ENCODE measurements at regions not wholly inside any gene's neighbourhood (a gene's known extent, or its start where the extent isn't known, plus 50 kb on each side); places are given as distances from the start of the nearest gene placed in this dataset.

- TF ChIP-seq CTCF (IDR thresholded peaks at IDR 0.05; ENCODE audit: low read depth, low read length, missing input control) (no peak), ATF3 (IDR thresholded peaks at IDR 0.05) (no peak), JUND (IDR thresholded peaks at IDR 0.05) (no peak), HNF4A (conservative IDR thresholded peaks at IDR 0.05) (no peak), YY1 (IDR thresholded peaks at IDR 0.05) (no peak), RAD21 (IDR thresholded peaks at IDR 0.05) (no peak), FOXA1 (IDR thresholded peaks at IDR 0.05) (no peak), EGR1 (IDR thresholded peaks at IDR 0.05; ENCODE audit: low read depth in 2 of 2) (no peak), TAF1 (conservative IDR thresholded peaks at IDR 0.05) (no peak)
- TF ChIP-seq, protein P1, sequence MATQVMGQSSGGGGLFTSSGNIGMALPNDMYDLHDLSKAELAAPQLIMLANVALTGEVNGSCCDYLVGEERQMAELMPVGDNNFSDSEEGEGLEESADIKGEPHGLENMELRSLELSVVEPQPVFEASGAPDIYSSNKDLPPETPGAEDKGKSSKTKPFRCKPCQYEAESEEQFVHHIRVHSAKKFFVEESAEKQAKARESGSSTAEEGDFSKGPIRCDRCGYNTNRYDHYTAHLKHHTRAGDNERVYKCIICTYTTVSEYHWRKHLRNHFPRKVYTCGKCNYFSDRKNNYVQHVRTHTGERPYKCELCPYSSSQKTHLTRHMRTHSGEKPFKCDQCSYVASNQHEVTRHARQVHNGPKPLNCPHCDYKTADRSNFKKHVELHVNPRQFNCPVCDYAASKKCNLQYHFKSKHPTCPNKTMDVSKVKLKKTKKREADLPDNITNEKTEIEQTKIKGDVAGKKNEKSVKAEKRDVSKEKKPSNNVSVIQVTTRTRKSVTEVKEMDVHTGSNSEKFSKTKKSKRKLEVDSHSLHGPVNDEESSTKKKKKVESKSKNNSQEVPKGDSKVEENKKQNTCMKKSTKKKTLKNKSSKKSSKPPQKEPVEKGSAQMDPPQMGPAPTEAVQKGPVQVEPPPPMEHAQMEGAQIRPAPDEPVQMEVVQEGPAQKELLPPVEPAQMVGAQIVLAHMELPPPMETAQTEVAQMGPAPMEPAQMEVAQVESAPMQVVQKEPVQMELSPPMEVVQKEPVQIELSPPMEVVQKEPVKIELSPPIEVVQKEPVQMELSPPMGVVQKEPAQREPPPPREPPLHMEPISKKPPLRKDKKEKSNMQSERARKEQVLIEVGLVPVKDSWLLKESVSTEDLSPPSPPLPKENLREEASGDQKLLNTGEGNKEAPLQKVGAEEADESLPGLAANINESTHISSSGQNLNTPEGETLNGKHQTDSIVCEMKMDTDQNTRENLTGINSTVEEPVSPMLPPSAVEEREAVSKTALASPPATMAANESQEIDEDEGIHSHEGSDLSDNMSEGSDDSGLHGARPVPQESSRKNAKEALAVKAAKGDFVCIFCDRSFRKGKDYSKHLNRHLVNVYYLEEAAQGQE (IDR thresholded peaks at IDR 0.05) = no peak
Observed at GRCh38 chr18:46329736-46330246, 225.6 kb downstream of the HAUS1 start.

Data from liver (tissue), 3 donors.